ENCODE measurements at regions not wholly inside any gene's neighbourhood (a gene's known extent, or its start where the extent isn't known, plus 50 kb on each side); places are given as distances from the start of the nearest gene placed in this dataset.

- no peak for DNase-seq
- Histone ChIP-seq H3K4me1 (no peaks in the 10 kb centered on the region), H3K36me3 (no peaks in the 10 kb centered on the region), H3K9me3 (no peaks in the 10 kb centered on the region), H3K27ac (no peak overlapping the region), H3K27me3 (no peaks in the 10 kb centered on the region), H3K4me3 (no peak overlapping the region)
- 72% methylated on average over 7 to 8 of the region's 8 CpGs for WGBS, 2 donors
- intact Hi-C loops (cut with DNase I) = no loop called here
- no peak for TF ChIP-seq CTCF (IDR thresholded peaks at IDR 0.05)
- no peak for TF ChIP-seq POLR2A (IDR thresholded peaks at IDR 0.05)
Measured at GRCh38 chr3:67228136-67228535, 230.0 kb downstream of the KBTBD8 start.

GRCh38 chr3:67232642-67233041 is 234.5 kb downstream of the KBTBD8 start:
- TF ChIP-seq CTCF (IDR thresholded peaks at IDR 0.05) (no peak), POLR2A (IDR thresholded peaks at IDR 0.05) (no peak)
- no peaks in the 10 kb centered on the region for H3K27me3 ChIP-seq
- H3K4me3 ChIP-seq = no peak overlapping the region

GRCh38 chr3:67239353-67239752 is 241.2 kb downstream of the KBTBD8 start:
- H3K27me3 ChIP-seq = no peaks in the 10 kb centered on the region
- H3K27ac ChIP-seq = no peak overlapping the region
- H3K9me3 ChIP-seq = no peaks in the 10 kb centered on the region
- no peaks in the 10 kb centered on the region for H3K36me3 ChIP-seq
- no peak for DNase-seq
- H3K4me3 ChIP-seq = no peak overlapping the region
- intact Hi-C loops (cut with DNase I) = no loop called here
- no peak for TF ChIP-seq POLR2A (IDR thresholded peaks at IDR 0.05)
- H3K4me1 ChIP-seq = no peaks in the 10 kb centered on the region
- 67 to 71% methylated on average over 2 of the region's 2 CpGs for WGBS, 2 donors

More at GRCh38 chr3:67232642-67233041, 234.5 kb downstream of the KBTBD8 start:
- Histone ChIP-seq H3K36me3 (no peaks in the 10 kb centered on the region), H3K9me3 (no peaks in the 10 kb centered on the region), H3K27ac (no peak overlapping the region), H3K4me1 (no peaks in the 10 kb centered on the region)
- 77 to 89% methylated on average over 3 of the region's 3 CpGs for WGBS, 2 donors
- intact Hi-C loops (cut with DNase I) = no loop called here
- DNase-seq = no peak

GRCh38 chr3:67241084-67241483 is 243.0 kb downstream of the KBTBD8 start:
- H3K27me3 ChIP-seq = no peaks in the 10 kb centered on the region
- TF ChIP-seq POLR2A (IDR thresholded peaks at IDR 0.05) (no peak), CTCF (IDR thresholded peaks at IDR 0.05) (no peak)
- H3K9me3 ChIP-seq = no peaks in the 10 kb centered on the region
- H3K4me3 ChIP-seq = no peak overlapping the region
- no peaks in the 10 kb centered on the region for H3K36me3 ChIP-seq
- no peaks in the 10 kb centered on the region for H3K4me1 ChIP-seq
- 73 to 75% methylated on average over 4 of the region's 4 CpGs for WGBS, 2 donors
- intact Hi-C loops (cut with DNase I) = no loop called here
- DNase-seq = no peak
- H3K27ac ChIP-seq = no peak overlapping the region

GRCh38 chr3:67244130-67244529 is 246.0 kb downstream of the KBTBD8 start:
- no peak overlapping the region for H3K27ac ChIP-seq
- no peaks in the 10 kb centered on the region for H3K4me1 ChIP-seq
- no peaks in the 10 kb centered on the region for H3K9me3 ChIP-seq
- no peaks in the 10 kb centered on the region for H3K27me3 ChIP-seq
- TF ChIP-seq CTCF (IDR thresholded peaks at IDR 0.05) (no peak), POLR2A (IDR thresholded peaks at IDR 0.05) (no peak)
- H3K36me3 ChIP-seq = no peaks in the 10 kb centered on the region
- intact Hi-C loops (cut with DNase I) = no loop called here
- DNase-seq = no peak
- H3K4me3 ChIP-seq = no peak overlapping the region
- WGBS, 2 donors = 73 to 78% methylated on average over 2 of the region's 2 CpGs

- intact Hi-C loops (cut with DNase I) = no loop called here
- no peak for TF ChIP-seq CTCF (IDR thresholded peaks at IDR 0.05)
- TF ChIP-seq POLR2A (IDR thresholded peaks at IDR 0.05) = no peak
- no peak overlapping the region for H3K27ac ChIP-seq
- H3K9me3 ChIP-seq = no peaks in the 10 kb centered on the region
- H3K36me3 ChIP-seq = no peaks in the 10 kb centered on the region
- 49 to 71% methylated on average over 3 of the region's 3 CpGs for WGBS, 2 donors
- H3K27me3 ChIP-seq = no peaks in the 10 kb centered on the region
- no peak for DNase-seq
- H3K4me3 ChIP-seq = no peak overlapping the region
- H3K4me1 ChIP-seq = no peaks in the 10 kb centered on the region
Measured at GRCh38 chr3:67245545-67245944, 247.4 kb downstream of the KBTBD8 start.
